ENCODE measurements at regions not wholly inside any gene's neighbourhood (a gene's known extent, or its start where the extent isn't known, plus 50 kb on each side); places are given as distances from the start of the nearest gene placed in this dataset.
"Not testable (repeated sequence)": the region's sequence is repeated elsewhere in the genome, so short reads cannot be mapped to it uniquely, and the experiment has no call there.

DNA sequence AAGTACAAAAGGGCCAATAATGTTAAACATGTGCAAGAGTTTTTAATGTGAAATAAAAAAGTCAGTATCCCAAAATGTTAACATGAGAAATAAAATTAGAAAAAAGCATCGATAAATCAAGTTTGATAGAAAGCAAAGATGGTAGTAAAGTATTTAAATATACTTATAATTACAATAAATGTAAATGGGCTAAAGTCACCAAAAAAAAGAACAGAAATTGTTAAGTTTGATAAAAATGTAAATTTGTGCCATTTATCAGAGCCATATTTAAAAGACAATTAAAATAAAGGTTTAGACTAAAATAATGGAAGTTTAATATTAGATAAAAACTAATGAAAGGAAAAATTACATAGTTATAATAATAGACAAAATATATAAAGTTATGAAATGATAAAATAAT, 500.5 kb downstream of the TMEM232 start:
- DNase-seq (ENCODE audit: low read depth, low spot score), result no peak

DNA sequence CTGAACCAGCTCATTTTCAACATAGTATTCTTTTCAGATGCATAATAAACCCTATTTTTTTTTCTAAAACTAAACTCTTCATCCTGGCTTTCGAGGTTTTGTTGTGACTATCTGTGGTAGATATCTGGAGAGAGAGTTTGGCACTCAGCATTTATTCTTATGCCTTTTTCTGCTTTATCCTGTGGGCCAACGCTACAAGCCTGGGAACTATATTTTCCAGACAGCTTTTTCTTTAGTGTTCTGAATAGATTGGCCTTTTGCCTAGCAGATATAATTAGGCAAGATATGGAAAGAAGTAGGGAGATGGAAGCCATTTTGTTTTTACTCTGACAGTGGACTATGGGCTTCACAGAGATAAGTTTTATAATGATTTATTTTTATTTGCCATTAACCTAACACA, 486.7 kb downstream of the TMEM232 start:
- DNase-seq (ENCODE audit: low read depth, low spot score), result peak; percentile 9

DNA sequence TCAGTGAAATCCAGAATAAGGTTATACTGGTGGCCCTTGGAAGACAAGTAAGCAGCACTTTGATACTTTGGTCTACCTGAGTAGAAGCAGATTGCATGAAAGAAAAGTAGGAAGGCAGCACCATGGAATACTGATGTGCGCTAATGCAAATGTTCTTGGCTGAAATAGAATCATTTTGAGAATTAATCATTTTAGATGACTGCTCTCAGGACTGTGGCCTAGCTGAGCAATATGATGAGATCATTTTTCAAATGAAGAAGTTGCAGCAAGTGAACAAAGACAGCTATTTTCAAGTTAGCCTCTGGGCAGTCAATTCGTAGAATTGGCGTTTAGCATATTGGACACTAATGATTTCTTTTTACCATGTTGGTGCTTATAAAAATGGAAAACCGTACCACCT, 483.5 kb downstream of the TMEM232 start:
- no peak for DNase-seq (ENCODE audit: low read depth, low spot score)

- no peak for DNase-seq (ENCODE audit: low read depth, low spot score)
Measured at GRCh38 chr5:110248921-110249320, 477.6 kb downstream of the TMEM232 start.

DNA sequence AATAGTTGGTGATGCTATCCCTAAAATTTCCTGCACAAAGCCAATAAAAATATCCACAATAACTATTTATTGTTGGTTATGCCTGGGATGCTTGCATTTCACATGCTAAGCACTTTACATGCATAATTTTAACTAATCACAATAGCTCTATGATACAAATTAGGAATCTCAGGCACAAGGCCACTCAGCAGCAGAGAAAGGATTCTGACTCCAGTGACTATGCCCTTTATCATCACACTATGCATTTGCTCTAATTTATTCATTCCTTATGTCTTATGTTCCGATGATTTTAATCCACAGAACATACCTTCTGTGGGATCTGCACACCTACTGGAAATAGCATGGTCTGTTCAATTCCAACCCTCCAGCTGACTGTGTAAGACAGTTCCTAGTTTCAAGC, 476.1 kb downstream of the TMEM232 start:
- DNase-seq (ENCODE audit: low read depth, low spot score), result no peak

DNA sequence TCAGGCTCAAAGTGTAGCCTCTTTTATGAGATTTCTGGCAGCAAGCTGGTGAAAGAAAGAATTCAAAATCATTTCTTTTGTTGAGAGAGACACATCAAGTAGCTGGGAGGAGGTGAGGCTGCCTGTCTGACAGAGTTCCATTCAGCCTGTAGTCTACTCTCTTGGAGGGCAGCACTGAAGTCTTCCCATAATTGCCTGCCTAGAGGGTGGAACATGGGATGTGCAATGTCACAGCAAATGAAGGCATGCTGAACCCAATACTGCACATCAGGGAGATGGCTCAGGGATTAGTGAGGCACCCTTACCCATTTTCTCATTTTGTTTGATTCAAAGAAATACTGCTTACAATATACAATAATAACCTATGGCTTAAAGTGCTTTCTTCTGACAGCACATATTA, 475.7 kb downstream of the TMEM232 start:
- DNase-seq (ENCODE audit: low read depth, low spot score), result no peak

DNA sequence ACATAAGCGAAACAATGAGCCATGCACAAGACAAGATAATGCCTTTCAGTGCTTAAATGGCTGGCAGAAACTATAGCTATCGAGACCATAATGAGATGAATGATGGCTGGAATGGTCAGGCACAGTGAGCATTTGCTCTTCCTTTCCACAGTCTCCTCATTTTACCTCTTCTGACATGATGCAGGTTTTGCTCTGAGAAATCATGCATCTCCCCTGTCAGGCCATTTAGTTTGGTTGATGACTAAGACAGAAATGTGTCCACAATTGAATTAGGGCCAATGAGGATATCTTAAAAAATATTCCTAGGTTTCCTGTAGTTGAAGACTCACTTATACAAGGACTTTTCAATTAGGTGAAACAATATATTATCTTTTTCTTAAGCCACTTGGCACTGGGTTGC, 475.1 kb downstream of the TMEM232 start:
- peak; percentile 5 for DNase-seq (ENCODE audit: low read depth, low spot score)

- DNase-seq (ENCODE audit: low read depth, low spot score), result no peak
Measured at GRCh38 chr5:110255194-110255593, 471.3 kb downstream of the TMEM232 start.

GRCh38 chr5:110256298-110256697, 470.2 kb downstream of the TMEM232 start:
- peak; percentile 8 for DNase-seq (ENCODE audit: low read depth, low spot score)

DNA sequence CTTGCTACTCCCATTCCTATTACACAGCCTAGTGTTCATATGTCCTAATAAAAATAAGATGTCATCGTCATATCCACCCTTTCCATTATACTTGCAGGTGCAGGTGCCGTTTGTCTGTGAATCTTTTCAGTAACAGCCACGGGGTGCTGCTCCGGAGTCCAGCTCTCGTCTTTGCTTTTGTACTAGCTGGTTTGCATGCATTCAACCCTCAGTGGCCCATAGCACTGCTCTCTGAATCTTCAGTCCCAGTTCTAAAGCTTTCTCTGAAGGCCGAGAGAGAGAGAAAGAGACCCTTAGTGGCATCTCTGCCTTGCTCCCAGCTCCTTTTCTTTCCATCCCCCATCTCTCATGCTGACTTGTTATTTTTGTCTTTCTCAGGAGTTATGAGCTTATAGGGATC, 468.5 kb downstream of the TMEM232 start:
- no peak for DNase-seq (ENCODE audit: low read depth, low spot score)

DNA sequence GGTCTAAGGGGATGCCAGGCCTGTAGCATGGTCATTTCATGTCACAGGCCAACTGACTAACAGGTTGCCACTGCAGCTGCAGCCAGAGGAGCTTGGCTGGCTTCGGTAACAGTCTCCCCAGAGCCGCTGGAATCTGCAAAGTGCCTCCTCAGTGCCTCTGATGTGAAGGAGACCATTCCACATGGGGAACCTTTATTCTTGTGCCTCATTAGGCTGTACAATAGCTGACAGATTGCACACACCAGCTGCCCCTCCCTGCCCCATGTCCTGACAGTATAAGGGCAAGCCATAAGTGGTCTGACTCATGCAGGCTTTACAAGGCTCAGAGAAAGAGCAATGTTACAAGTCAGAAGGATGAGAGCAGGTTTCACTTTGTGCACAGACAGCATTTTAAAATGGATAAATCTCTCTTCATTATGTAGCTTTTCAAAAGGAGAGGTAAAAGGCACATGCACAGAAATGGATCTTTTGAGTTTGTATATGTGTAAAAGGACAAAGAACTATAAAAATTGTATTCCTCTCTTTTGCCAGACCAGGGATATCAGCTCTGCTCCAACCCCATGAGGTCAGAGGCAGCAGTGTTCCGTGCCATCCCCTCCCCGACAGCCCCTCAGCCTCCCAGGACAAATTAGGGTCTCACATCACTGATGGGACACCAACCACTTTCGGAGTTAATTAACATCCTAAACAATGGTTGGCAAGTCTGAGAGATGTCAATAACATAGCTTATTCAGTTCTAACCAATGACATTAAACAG, 467.8 kb downstream of the TMEM232 start:
- peak; percentile 71 for DNase-seq (ENCODE audit: low read depth, low spot score)

DNA sequence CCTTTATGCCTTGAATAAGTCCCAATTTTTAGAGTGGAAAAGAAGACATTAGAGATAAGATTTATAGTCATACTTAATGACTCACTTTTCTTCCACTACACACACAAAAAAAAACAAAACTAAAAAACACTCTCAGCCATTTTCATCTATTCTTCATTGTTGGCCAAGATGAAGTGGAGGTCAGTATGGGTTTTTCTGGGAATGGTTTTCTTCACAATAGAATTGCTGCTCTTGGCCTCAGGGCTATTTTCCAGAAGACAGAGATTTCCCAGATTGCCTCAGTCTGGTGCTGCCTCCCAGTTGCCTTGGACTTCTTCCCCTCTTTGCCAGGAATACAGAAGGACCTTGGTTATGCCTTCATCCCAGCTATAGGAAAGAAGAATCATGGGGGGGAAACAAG, 463.7 kb downstream of the TMEM232 start:
- DNase-seq (ENCODE audit: low read depth, low spot score), result peak; percentile 29

DNA sequence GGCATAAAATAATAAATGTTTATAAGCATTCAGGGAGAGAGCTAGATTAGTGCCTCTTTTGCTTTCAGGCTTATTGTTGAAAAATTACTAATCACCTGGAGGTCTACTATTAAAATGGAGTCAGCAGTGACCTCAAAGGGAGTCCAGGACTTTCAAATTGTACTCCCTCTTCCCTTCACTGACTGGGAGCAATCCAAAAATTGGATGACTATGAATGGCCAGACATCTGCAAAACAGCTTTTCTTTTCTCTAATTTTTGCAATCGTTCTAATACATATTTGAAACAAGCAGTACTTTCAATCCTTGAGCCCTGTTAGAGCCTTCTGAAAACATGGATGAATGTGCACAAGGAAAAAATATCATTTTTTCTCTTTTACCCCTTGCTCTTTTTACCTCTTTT, 461.8 kb downstream of the TMEM232 start:
- no peak for DNase-seq (ENCODE audit: low read depth, low spot score)

DNA sequence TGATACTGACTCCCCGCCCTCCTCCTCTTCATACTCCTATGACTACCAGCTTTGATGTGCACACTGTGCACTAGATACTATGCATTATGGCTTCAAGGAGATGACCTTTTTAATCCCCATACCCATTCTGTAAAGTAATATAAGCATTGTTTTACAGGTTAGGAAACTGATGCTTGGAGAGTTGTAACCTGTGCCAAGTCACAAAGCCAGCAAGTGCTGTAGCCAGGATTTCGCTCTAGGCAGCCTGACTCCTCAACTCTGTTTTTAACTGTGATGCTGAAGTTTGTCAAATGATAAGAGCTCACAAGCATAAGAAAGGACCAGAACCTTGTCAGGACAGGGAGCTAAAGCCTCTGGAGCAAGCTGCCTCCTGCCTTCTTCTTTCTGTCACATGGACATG, 461.3 kb downstream of the TMEM232 start:
- no peak for DNase-seq (ENCODE audit: low read depth, low spot score)

DNA sequence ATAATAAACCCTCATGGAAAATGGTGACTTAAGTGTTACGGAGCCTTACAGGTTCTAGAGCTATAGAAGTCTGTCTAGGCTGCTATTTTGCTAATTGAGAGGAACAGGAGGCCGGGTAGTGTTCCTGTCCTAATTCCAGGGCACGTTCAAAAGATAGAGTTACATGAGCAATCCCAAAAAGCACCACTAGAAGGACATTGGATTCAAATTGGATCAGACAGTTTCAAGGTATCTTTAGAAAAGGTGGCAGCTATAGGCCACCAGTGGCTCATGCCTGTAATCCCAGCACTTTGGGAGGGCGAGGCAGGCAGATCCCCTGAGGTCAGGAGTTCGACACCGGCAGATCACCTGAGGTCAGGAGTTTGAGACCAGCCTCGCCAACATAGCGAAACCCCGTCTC, 458.8 kb downstream of the TMEM232 start:
- DNase-seq (ENCODE audit: low read depth, low spot score), result no peak

- no peak for DNase-seq (ENCODE audit: low read depth, low spot score)
Measured at GRCh38 chr5:110268283-110268682, 458.2 kb downstream of the TMEM232 start.

GRCh38 chr5:110268985-110269384, 457.5 kb downstream of the TMEM232 start:
- no peak for DNase-seq (ENCODE audit: low read depth, low spot score)

DNA sequence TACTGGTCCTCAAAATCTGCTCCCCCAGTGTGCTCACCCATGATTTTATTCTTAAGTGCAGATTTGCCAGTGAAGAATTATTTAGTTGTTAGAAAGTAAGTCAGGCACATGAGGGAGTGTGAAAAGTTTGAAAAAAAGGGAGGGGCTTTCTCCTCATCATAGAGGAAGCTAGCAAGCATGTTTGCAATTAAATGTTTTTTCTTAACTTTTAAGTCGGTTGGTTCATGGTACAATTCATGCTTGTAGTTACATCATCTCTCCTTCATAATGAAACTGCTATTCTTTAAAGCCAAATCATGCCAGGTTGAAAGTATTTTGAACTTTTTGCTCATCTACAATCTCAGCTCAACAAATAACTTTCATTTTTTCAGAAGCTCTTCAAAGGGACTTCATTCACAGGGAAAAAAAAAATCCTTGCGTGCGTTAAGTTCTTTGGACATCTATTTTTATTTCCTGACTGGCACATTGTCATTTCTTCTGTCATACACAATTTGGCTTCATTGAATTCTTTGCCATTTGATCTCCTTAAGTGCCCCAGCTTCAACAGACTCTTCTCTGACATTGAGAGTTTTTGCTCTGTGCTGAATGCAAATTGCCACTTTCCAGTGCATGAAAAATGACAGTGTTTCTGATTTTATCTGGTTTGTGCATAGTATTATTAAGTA, 456.9 kb downstream of the TMEM232 start:
- no peak for DNase-seq (ENCODE audit: low read depth, low spot score)

GRCh38 chr5:110275878-110276277, 450.6 kb downstream of the TMEM232 start:
- no peak for DNase-seq (ENCODE audit: low read depth, low spot score)

GRCh38 chr5:110278449-110278848, 448.0 kb downstream of the TMEM232 start:
- DNase-seq (ENCODE audit: low read depth, low spot score), result not testable (repeated sequence)

DNA sequence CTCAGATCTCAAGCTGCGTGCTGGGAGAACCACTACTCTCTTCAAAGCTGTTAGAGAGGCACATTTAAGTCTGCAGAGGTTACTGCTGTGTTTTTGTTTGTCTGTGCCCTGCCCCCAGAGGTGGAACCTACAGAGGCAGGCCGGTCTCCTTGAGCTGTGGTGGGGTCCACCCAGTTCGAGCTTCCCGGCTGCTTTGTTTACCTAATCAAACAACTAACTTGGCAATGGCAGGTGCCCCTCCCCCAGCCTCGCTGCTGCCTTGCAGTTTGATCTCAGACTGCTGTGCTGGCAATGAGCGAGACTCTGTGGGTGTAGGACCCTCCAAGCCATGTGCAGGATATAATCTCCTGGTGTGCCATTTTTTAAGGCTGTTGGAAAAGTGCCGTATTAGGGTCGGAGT, 442.4 kb downstream of the TMEM232 start:
- DNase-seq (ENCODE audit: low read depth, low spot score), result not testable (repeated sequence)

- DNase-seq (ENCODE audit: low read depth, low spot score), result peak; percentile 58
Measured at GRCh38 chr5:110288766-110289511, 437.5 kb downstream of the TMEM232 start.

GRCh38 chr5:110289512-110289810, 437.0 kb downstream of the TMEM232 start:
- DNase-seq (ENCODE audit: low read depth, low spot score), result no peak

Measured in astrocyte of the hippocampus (primary cell).